WI38 (cell line): ENCODE measurements at regions not wholly inside any gene's neighbourhood (a gene's known extent, or its start where the extent isn't known, plus 50 kb on each side); places are given as distances from the start of the nearest gene placed in this dataset.

Source experiments
- H3K4me3 ChIP-seq: 2 replicates; pipeline ENCODE4 v1.5.1; 2011; ENCODE audit warnings: low read depth, mild to moderate bottlenecking, control low read depth, low read length
- TF ChIP-seq, protein P1 (sequence below): IDR thresholded peaks from 2 replicates; pipeline ENCODE4 v1.5.1; 2012; ENCODE audit warnings: low read depth, mild to moderate bottlenecking, control low read depth, low read length

DNA sequence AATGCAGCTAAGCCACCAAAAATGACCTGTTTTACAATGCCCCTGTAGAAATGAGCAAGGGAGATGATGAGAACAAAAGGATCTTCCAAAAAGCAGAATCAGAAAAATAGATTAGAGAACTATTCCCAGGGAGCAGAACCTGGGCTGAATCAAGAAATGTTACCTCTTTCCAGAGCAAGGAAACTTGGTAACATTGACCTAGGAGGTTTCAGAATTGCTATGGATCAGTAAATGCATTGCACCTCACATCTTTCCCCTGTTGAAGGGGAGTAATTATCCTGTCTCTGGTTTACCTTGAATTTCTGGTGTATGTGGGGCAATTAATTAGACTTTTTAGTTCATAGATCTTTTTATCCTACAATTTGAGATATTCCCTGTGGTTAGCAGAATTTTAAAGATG is 151.2 kb upstream of the RAI14 start:
- TF ChIP-seq, protein P1, sequence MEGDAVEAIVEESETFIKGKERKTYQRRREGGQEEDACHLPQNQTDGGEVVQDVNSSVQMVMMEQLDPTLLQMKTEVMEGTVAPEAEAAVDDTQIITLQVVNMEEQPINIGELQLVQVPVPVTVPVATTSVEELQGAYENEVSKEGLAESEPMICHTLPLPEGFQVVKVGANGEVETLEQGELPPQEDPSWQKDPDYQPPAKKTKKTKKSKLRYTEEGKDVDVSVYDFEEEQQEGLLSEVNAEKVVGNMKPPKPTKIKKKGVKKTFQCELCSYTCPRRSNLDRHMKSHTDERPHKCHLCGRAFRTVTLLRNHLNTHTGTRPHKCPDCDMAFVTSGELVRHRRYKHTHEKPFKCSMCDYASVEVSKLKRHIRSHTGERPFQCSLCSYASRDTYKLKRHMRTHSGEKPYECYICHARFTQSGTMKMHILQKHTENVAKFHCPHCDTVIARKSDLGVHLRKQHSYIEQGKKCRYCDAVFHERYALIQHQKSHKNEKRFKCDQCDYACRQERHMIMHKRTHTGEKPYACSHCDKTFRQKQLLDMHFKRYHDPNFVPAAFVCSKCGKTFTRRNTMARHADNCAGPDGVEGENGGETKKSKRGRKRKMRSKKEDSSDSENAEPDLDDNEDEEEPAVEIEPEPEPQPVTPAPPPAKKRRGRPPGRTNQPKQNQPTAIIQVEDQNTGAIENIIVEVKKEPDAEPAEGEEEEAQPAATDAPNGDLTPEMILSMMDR: no peak
- no peak overlapping the region for H3K4me3 ChIP-seq

DNA sequence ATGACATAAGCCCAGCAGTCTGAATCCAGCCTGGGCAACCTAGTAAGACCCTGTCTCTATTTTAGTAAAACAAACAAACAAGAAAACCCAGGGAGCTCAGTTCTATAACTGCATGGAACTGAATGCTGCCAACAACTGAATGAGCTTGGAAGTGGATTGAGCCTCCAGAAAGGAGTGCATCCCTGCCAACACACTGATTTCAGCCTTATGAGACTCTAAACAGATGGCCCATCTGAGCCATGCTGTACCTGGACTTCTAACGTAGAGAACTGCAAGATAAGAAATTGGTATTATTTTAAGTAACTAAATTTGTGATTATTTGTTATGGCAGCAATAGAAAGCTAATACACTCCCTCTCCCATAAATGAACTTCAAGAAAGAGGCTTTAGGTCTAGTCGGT is 150.4 kb upstream of the RAI14 start:
- TF ChIP-seq, protein P1: no peak
- no peak overlapping the region for H3K4me3 ChIP-seq

DNA sequence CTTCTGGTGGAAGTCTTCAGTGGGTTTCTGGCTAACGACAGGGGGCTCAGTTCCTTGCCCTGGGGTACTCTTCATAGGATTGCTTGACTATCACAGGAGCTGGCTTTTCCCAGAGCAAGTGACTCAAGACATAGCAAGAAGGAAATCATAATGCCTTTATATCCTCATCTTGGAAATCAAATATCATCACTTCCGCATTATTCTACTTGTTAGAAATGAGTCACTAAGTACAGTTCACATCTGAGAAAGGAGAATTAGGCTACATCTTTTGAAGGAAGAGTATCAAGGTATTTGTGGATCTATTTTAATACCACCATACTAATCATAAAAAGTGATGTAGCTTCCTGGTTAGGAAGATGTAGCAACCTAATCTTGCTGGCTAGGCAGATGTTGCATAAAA is 148.2 kb upstream of the RAI14 start:
- TF ChIP-seq, protein P1: no peak
- H3K4me3 ChIP-seq: no peak overlapping the region

DNA sequence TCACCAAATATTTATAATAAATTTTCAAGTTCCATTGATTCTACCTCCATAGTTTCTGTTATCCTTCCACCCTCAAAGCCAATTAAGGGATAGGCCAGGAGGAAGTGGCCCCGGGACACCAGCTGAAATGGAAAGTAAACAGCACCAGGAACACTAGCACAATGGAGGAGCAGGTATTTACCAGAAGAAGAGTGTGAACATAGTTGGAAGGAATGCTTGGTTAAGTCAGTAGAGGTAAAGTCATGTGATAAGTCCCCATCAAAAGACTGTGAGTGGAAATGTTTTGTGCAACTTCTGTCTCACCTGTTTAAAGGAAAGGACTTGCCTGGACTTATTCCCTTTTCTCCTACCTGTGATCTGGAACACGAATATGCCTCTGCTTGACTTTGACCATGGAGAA is 146.7 kb upstream of the RAI14 start:
- H3K4me3 ChIP-seq: no peak overlapping the region
- TF ChIP-seq, protein P1: no peak

DNA sequence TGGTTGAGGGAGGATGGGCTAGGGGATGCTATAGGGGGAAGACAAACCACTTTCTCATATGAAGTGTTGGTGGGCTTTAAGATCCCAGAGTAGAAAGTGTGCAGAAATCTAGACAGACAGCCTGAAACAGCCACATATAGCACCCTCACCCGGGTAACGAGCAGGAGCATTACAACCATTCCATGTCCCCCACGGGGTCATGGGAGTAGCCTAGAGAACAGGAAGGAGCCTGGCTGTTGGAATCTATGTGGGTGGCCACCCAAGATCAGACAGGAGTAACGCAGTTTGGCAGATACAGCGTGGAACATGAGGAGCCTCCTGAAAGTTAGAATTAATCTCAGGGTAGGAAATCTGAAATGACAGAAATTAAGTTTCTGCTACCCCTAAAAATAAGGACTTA is 146.1 kb upstream of the RAI14 start:
- TF ChIP-seq, protein P1: no peak
- no peak overlapping the region for H3K4me3 ChIP-seq

DNA sequence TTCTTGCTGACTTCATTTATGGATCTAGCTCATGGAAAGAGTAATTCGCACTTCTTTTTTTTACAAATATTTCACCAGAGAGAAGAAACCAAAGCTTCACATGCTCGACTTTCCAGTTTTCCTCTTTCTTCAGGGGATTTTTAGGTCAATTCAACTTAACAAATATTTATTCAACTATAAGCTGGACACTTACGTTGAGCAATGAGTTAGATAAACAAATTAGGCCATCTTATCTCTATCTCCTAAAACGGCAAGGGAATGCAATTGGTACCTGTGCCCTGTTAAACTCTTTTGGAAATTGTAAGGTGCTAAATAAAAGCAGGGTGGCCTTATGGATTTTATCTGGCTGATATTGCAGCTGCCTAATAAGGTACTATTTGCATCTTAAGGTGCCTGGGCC is 145.1 kb upstream of the RAI14 start:
- H3K4me3 ChIP-seq: no peak overlapping the region
- TF ChIP-seq, protein P1: no peak

DNA sequence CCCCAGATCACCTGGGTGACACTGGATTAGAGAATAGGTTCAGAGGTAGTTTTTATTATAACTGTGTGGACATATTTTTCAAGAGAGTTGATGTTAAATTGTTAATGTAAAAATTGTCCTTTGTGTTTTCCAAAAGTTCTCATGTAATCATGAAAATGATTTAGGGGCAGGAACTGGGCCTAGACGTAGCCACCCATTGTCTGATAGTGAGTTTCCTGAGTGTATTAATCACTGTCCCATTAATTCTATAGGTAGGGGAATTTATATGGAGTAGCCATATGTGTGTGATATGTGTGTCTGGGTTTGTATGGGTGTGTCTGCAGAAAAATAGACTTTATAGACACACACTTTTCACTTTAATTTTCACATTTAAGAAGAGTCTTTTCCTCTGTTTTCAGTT is 144.6 kb upstream of the RAI14 start:
- TF ChIP-seq, protein P1: no peak
- H3K4me3 ChIP-seq: no peak overlapping the region
